IMR-90 (cell line): ENCODE measurements at regions not wholly inside any gene's neighbourhood (a gene's known extent, or its start where the extent isn't known, plus 50 kb on each side); places are given as distances from the start of the nearest gene placed in this dataset.

Experiments
- CTCF ChIP-seq: conservative IDR thresholded peaks from 2 replicates; pipeline ENCODE4 v1.5.1; 2012; ENCODE audit warnings: mild to moderate bottlenecking, low read depth, low read length, improper control_type of control experiment
- POLR2A ChIP-seq: IDR thresholded peaks from 2 replicates; pipeline ENCODE4 v1.6.1; 2012; ENCODE audit warnings: mild to moderate bottlenecking, low read depth, low read length
- USF2 ChIP-seq: fragments of 150-350 bp; IDR thresholded peaks from 2 replicates; pipeline ENCODE4 v1.6.1; 2017; ENCODE audit warnings: mild to moderate bottlenecking, antibody characterized with exemption, low read length, low read depth

- TF ChIP-seq CTCF (no peak), POLR2A (no peak), USF2 (no peak)
Observed at GRCh38 chr2:204401114-204401513, 144.2 kb upstream of the PARD3B start.
